Dermis blood vessel endothelial cell (primary cell): ENCODE measurements at regions not wholly inside any gene's neighbourhood (a gene's known extent, or its start where the extent isn't known, plus 50 kb on each side); places are given as distances from the start of the nearest gene placed in this dataset.
"Not testable (repeated sequence)": the region's sequence is repeated elsewhere in the genome, so short reads cannot be mapped to it uniquely, and the experiment has no call there.

Experiments used
- DNase-seq: peaks from one replicate; pipeline ENCODE4 v3.0.0; 2010

- DNase-seq: not testable (repeated sequence)
These were observed 1065.1 kb downstream of the RPIA start for GRCh38 chr2:89756616-89757015.

DNA sequence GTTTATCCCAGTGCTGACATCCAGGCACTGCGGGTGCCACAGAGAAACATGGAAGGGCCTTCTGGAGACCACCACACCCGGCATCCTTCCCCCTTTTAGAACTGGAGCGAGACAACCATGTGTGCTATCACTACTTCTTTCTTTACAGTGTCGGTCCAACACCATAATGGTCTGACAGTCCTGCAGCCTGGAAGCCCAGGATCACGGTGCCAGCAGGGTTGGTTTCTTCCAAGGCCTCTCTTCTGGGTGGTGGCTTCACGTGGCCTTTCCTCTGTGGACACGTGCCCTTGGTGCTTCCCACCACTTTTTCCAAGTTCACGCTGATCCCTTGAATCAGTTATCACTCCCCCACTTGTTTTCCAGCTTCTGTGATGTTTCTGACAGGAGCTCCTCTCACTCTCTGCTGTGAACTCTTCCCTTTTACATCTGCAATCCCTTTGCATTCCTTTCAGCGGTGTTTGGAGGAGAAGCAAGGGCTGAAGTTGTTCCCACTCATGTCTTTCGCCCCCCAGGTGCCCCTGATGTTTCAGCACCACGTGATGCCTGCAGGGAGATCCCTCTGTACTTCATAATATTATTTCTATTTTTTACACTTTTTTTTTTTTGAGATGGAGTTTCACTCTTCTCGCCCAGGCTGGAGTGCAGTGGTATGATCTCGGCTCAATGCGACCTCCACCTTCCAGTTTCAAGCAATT lies 1067.0 kb downstream of the RPIA start:
- DNase-seq: not testable (repeated sequence)

DNA sequence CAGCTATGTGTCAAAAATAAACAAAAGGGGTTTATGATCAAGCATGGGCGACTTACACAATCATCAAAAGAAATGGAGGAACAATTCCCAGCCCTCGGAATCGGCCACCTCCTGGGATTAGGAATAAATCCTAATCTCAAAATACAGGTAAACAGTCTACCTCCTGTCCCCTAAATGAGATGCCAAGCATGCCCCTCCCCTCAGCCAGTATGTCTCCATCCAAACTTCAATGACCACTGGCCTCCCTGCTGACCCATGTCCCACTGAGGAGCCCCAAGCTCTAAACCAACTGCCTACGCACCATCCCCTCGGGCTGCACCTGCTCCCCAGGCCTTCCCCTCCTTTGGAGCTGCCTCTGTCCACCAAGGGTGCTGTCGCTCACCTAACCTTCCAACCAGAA lies 1069.3 kb downstream of the RPIA start:
- DNase-seq: not testable (repeated sequence)

GRCh38 chr2:89761171-89761570 lies 1069.7 kb downstream of the RPIA start:
- not testable (repeated sequence) for DNase-seq

GRCh38 chr2:89761863-89762262 lies 1070.4 kb downstream of the RPIA start:
- DNase-seq: not testable (repeated sequence)

DNA sequence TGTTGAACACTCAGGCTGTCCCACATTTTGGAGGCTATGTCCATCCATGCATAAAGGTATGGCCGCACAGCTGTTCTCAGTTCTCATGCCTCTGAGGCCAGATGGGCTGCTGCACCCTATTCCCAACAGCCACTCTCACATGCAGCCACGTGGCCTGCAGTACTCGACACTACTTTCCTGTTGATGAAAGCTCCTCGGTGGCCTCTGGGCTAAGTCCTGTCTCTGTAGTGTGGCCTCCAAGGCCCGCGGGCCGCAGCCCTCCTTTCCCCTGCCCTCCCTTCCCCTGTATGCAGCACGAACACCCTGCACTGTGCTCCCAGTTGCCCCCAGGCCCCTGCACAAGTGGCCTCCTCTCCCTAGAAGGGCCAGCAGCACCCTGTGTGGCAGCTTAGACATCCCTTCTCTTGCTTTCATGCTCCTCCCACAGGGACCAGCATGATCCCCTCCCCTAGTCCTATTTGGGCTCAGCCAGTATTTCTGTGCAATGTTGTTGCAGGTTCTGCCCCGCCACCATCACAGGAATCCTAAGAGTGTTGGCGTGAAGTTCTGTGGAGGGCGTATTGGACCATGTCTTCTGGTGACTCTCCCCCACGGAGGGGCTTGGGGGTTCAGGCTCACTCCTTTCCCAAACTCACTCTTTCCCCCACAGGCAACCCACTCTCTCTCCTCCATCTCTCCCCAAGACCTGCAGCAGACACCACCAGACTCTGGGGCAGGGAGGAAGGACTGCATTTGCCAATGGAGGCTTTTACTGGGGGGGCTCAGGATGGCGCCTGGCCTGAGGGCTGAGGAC lies 1071.2 kb downstream of the RPIA start:
- not testable (repeated sequence) for DNase-seq

- DNase-seq: no peak
These were observed 1071.7 kb downstream of the RPIA start for GRCh38 chr2:89763254-89763580.

- no peak for DNase-seq
These were observed 1072.4 kb downstream of the RPIA start for GRCh38 chr2:89763581-89764485.

DNA sequence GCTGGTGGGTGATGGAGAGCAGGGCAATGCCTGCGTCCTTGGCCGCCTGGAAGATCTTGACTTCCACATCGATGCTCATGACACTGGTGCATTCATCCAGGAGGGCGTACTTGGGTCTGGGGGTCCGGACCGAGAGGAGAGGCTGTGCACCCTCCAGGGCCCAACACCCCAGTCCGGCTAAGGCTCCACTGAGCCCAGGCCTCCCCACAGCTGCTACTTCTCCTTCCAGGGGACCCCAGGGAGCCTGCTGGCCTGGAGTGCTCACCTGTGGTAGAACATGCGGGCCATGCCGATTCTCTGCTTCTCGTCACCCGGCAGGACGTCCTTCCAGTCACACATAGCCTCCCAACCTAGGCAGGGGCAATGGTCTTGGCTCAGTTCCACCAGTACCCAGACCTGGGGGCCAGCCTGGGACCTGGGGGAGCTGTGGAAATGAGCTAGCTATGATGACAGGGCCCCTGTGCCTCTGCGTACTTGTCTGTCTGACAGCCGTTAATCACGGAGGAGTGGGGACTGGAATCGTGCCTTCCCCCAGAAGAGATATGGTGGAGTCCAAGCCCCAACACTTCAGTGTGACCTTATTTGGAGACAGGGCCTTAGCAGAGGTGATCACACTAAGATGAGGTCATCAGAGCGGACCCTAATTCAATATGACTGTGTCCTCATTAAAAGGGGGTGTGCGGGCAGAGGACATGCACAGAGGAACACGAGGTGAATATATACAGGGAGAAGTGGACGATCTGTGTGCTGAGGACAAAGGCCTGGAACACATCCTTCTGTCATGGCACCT lies 1073.3 kb downstream of the RPIA start:
- DNase-seq: not testable (repeated sequence)

- not testable (repeated sequence) for DNase-seq
These were observed 1073.9 kb downstream of the RPIA start for GRCh38 chr2:89765361-89765718.

- DNase-seq: not testable (repeated sequence)
These were observed 1074.9 kb downstream of the RPIA start for GRCh38 chr2:89766141-89766990.

DNA sequence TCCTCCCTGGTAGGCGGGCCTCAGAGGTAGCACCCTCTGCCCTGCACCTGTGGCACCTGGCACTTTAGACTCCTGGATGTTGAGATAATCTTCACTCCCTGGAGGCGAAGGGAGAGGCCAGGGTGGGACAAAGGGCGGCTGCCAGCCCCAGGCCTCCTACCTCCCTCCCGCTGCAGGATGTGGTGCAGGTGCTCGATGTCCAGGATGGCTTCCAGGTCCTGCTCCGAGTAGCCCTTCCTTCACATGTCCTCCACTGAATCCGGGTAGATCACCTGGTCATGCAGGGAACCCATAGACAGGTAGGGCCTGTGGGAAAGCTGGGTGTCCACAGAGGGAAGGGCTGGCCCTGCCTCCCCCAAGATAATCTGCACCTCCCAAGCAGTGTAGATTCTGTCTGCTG lies 1075.6 kb downstream of the RPIA start:
- DNase-seq: not testable (repeated sequence)

- DNase-seq: no peak
These were observed 1076.3 kb downstream of the RPIA start for GRCh38 chr2:89767572-89768435.

DNA sequence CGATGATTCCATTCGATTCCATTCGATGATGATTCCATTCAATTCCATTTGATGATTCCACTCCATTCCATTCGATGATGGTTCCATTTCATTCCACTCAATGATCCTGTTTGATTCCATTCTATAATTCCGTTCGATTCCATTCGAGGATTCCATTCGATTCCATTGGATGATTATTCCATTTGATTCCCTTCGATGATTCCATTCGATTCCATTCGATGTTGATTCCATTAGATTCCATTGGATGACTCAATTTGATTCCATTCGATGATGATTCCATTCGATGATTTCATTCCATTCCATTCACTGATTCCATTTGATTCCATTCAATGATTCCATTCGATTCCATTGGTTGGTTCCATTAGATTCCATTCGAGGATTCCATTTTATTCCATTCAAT lies 1084.4 kb downstream of the RPIA start:
- DNase-seq: no peak

GRCh38 chr2:89780318-89780717 lies 1088.8 kb downstream of the RPIA start:
- no peak for DNase-seq

DNA sequence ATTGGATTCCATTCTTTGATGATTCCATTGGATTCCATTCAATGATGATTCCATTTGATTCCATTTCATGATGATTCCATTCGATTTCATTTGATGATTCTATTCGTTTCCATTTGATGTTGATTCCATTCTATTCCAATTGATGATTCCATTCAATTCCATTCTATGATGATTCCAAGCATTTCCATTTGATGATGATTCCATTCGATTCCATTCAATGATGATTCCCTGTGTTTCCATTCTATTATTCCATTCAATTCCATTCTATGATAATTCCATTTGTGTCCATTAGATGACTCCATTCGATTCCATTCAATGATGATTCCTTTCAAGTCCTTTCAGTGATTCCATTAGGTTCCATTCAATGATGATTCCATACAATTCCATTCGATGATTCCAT lies 1090.5 kb downstream of the RPIA start:
- no peak for DNase-seq

- DNase-seq: no peak
These were observed 1093.5 kb downstream of the RPIA start for GRCh38 chr2:89784960-89785359.

DNA sequence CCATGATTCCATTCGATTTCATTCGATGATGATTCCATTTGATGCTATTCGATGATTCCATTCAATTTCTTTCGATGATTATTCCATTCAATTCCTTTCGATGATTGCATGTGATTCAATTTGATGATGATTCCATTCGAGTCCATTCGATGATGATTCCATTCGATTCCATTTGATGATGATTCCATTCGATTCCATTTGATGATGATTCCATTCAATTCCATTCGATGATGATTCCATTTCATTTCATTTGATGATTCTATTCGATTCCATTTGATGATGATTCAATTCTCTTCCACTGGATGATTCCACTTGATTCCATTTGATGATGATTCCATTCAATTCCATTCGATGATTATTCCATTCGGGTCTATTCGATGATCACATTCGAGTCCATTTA lies 1094.1 kb downstream of the RPIA start:
- not testable (repeated sequence) for DNase-seq

GRCh38 chr2:89786642-89787041 lies 1095.2 kb downstream of the RPIA start:
- not testable (repeated sequence) for DNase-seq

- DNase-seq: not testable (repeated sequence)
These were observed 1104.1 kb downstream of the RPIA start for GRCh38 chr2:89795530-89795929.
